Sigmoid colon (tissue), 4 donors: ENCODE measurements at regions not wholly inside any gene's neighbourhood (a gene's known extent, or its start where the extent isn't known, plus 50 kb on each side); places are given as distances from the start of the nearest gene placed in this dataset.

Source experiments
- CTCF ChIP-seq, 4 experiments: fragments of 450-650 bp in 3 of 4; fragments of 200-600 bp in 1 of 4; IDR thresholded peaks; one replicate each; pipeline ENCODE4 v1.5.1; 2016 to 2019; ENCODE audit warnings: antibody characterized with exemption in 4 of 4, mild to moderate bottlenecking in 3 of 4, moderate library complexity in 2 of 4
- EP300 ChIP-seq, 4 donors: sonication (generic); formaldehyde crosslinking; IDR thresholded peaks; one replicate each; pipeline ENCODE4 v1.6.1; 2017; ENCODE audit warnings: antibody characterized with exemption in 4 of 4
- POLR2A ChIP-seq, 2 donors: fragments of 450-650 bp; IDR thresholded peaks; one replicate each; pipeline ENCODE4 v1.6.1; 2016; ENCODE audit warnings: antibody characterized with exemption in 2 of 2, mild to moderate bottlenecking in 2 of 2, moderate library complexity in 2 of 2
- POLR2AphosphoS5 ChIP-seq, 4 donors: sonication (generic); formaldehyde crosslinking; IDR thresholded peaks; one replicate each; pipeline ENCODE4 v1.6.1; 2017; ENCODE audit warnings: antibody characterized with exemption in 4 of 4

- TF ChIP-seq CTCF (IDR thresholded peaks at IDR 0.05) (no peak), POLR2AphosphoS5 (IDR thresholded peaks at IDR 0.05) (no peak), POLR2A (IDR thresholded peaks at IDR 0.05) (no peak), EP300 (IDR thresholded peaks at IDR 0.05) (no peak)
Measured at GRCh38 chr5:30069441-30070263, 1123.8 kb upstream of the CDH6 start.
